ENCODE measurements at regions not wholly inside any gene's neighbourhood (a gene's known extent, or its start where the extent isn't known, plus 50 kb on each side); places are given as distances from the start of the nearest gene placed in this dataset.

- TF ChIP-seq CTCF (IDR thresholded peaks at IDR 0.05; ENCODE audit: extremely low read depth in 1 of 2, insufficient read depth in 1 of 2, low read depth in 1 of 2, low read length in 2 of 2) (no peak), POLR2A (IDR thresholded peaks at IDR 0.05; ENCODE audit: low read depth, low read length) (no peak), JUN (IDR thresholded peaks at IDR 0.05; ENCODE audit: borderline replicate concordance, insufficient read depth, insufficient read length, low read depth) (no peak), MYC (IDR thresholded peaks at IDR 0.05; ENCODE audit: low read depth, low read length) (no peak)
Measured at GRCh38 chr4:106628586-106629267, 260.1 kb upstream of the GIMD1 start.

Data from endothelial cell of umbilical vein (primary cell).